Nucleus accumbens (tissue), 56 donors: ENCODE measurements at regions not wholly inside any gene's neighbourhood (a gene's known extent, or its start where the extent isn't known, plus 50 kb on each side); places are given as distances from the start of the nearest gene placed in this dataset.
A peak's percentile ranks its signal among the peaks of the same experiment; 100 is the strongest.
"Not testable (repeated sequence)": the region's sequence is repeated elsewhere in the genome, so short reads cannot be mapped to it uniquely, and the experiment has no call there.

Experiments
- DNase-seq, 56 donors: peaks; one replicate each; lab custom pipeline; 2025; lab: John Stamatoyannopoulos, UW

- DNase-seq: no peak
Measured at GRCh38 chr3:30477149-30477921, 129.1 kb upstream of the TGFBR2 start.

- not testable (repeated sequence) for DNase-seq
Measured at GRCh38 chr3:30479737-30480136, 126.7 kb upstream of the TGFBR2 start.

- DNase-seq: not testable (repeated sequence)
Measured at GRCh38 chr3:30480156-30480555, 126.2 kb upstream of the TGFBR2 start.

GRCh38 chr3:30480587-30480986 is 125.8 kb upstream of the TGFBR2 start:
- DNase-seq: no peak

GRCh38 chr3:30481241-30481640 is 125.2 kb upstream of the TGFBR2 start:
- no peak for DNase-seq

- DNase-seq: not testable (repeated sequence)
Measured at GRCh38 chr3:30484229-30484628, 122.2 kb upstream of the TGFBR2 start.

GRCh38 chr3:30486368-30486767 is 120.0 kb upstream of the TGFBR2 start:
- DNase-seq: no peak

- DNase-seq: no peak
Measured at GRCh38 chr3:30488070-30488756, 118.2 kb upstream of the TGFBR2 start.

- DNase-seq: no peak
Measured at GRCh38 chr3:30492322-30493192, 113.8 kb upstream of the TGFBR2 start.

- no peak for DNase-seq
Measured at GRCh38 chr3:30493911-30494311, 112.5 kb upstream of the TGFBR2 start.

GRCh38 chr3:30495172-30496065 is 111.0 kb upstream of the TGFBR2 start:
- DNase-seq: no peak

GRCh38 chr3:30496066-30496966 is 110.1 kb upstream of the TGFBR2 start:
- DNase-seq: peak in 1 of 56 donors; percentile 5

GRCh38 chr3:30498587-30498967 is 107.8 kb upstream of the TGFBR2 start:
- DNase-seq: no peak

- no peak for DNase-seq
Measured at GRCh38 chr3:30500666-30501399, 105.6 kb upstream of the TGFBR2 start.

- no peak for DNase-seq
Measured at GRCh38 chr3:30501526-30501925, 104.9 kb upstream of the TGFBR2 start.

GRCh38 chr3:30502051-30502741 is 104.2 kb upstream of the TGFBR2 start:
- DNase-seq: no peak

- no peak for DNase-seq
Measured at GRCh38 chr3:30502742-30503073, 103.7 kb upstream of the TGFBR2 start.

- DNase-seq: no peak
Measured at GRCh38 chr3:30503446-30503845, 103.0 kb upstream of the TGFBR2 start.
